ENCODE measurements at regions not wholly inside any gene's neighbourhood (a gene's known extent, or its start where the extent isn't known, plus 50 kb on each side); places are given as distances from the start of the nearest gene placed in this dataset.

DNA sequence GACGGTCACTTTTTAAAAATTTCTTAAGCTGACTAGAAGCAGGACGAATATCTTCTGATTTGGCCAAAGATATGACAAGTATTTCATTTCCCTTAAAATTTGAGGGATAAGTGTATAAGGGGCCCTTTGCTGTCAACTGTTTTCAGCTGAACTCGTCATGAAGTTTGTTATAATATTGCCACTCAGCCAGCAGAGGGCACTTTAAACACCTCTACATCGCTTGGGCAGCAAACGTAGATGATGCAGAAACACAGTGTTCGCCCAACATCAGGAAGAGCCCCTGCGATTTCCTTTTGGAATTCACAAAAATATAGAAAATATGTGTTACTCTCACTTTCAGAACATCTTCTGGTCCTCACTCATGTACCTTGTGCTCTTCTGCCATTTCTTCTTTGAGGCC lies 435.7 kb upstream of the FMR1 start:
- Histone ChIP-seq H2AFZ (ENCODE audit: low read length) (no peak overlapping the region), H3K9me3 (ENCODE audit: control insufficient read depth, low read depth, low read length) (peaks cover 34% of the 10 kb centered on the region), H3T11ph (ENCODE audit: low read length) (no peak overlapping the region), H3K27ac (ENCODE audit: insufficient read length, low read depth, low read length) (no peak overlapping the region), H3K4me2 (ENCODE audit: insufficient read depth, insufficient read length, low read length) (no peak overlapping the region), H4K5ac (ENCODE audit: insufficient read length, low read depth, low read length) (no peak overlapping the region), H3K79me1 (ENCODE audit: insufficient read depth, low read depth, low read length, poor library complexity, severe bottlenecking) (no peaks in the 10 kb centered on the region), H4K91ac (ENCODE audit: insufficient read length, low read depth, low read length) (no peak overlapping the region), H2BK20ac (ENCODE audit: low read depth, low read length, poor library complexity, severe bottlenecking) (no peak overlapping the region), H3K4ac (ENCODE audit: low read depth, low read length) (no peak overlapping the region), H2AK5ac (ENCODE audit: insufficient read length, low read length) (no peak overlapping the region), H3K4me1 (ENCODE audit: insufficient read depth, low read length) (no peaks in the 10 kb centered on the region), H3K18ac (ENCODE audit: insufficient read length, low read depth, low read length) (no peak overlapping the region), H3K27me3 (ENCODE audit: insufficient read depth, low read length) (no peaks in the 10 kb centered on the region), H3K9ac (ENCODE audit: extremely low read depth, insufficient read length, low read length) (no peak overlapping the region), H4K20me1 (ENCODE audit: control insufficient read depth, insufficient read depth, insufficient read length) (no peaks in the 10 kb centered on the region), H4K8ac (replicated peaks; ENCODE audit: insufficient read length, low read depth, low read length) (no peak overlapping the region), H2BK120ac (ENCODE audit: low read depth, low read length, poor library complexity, severe bottlenecking) (no peak overlapping the region), H2BK12ac (ENCODE audit: insufficient read length, low read depth, low read length) (no peak overlapping the region), H3K56ac (ENCODE audit: insufficient read length, low read depth, low read length) (no peak overlapping the region), H2BK15ac (ENCODE audit: low read depth, low read length) (no peak overlapping the region), H2BK5ac (ENCODE audit: insufficient read length, low read length) (no peak overlapping the region), H3K23ac (ENCODE audit: insufficient read length, low read depth, low read length) (no peak overlapping the region), H3K79me2 (ENCODE audit: insufficient read depth, low read length) (no peaks in the 10 kb centered on the region), H3K14ac (ENCODE audit: insufficient read depth, low read length) (no peak overlapping the region), H3K23me2 (ENCODE audit: insufficient read length, low read depth, low read length, poor library complexity, severe bottlenecking) (no peaks in the 10 kb centered on the region)
- peaks cover 54 to 61% of the 10 kb centered on the region in 2 experiments for H3K9me3 Mint-ChIP-seq
- no peak overlapping the region for H3K27ac Mint-ChIP-seq
- no peaks in the 10 kb centered on the region; the same call in 1 of the 2 replicates for H3K27me3 Mint-ChIP-seq (ENCODE audit: low read depth)
- no peaks in the 10 kb centered on the region for H3K36me3 Mint-ChIP-seq (ENCODE audit: insufficient read depth in 1 of 3, low read depth in 3 of 3)
- no peaks in the 10 kb centered on the region for H3K4me1 Mint-ChIP-seq
- TF ChIP-seq, protein P1, sequence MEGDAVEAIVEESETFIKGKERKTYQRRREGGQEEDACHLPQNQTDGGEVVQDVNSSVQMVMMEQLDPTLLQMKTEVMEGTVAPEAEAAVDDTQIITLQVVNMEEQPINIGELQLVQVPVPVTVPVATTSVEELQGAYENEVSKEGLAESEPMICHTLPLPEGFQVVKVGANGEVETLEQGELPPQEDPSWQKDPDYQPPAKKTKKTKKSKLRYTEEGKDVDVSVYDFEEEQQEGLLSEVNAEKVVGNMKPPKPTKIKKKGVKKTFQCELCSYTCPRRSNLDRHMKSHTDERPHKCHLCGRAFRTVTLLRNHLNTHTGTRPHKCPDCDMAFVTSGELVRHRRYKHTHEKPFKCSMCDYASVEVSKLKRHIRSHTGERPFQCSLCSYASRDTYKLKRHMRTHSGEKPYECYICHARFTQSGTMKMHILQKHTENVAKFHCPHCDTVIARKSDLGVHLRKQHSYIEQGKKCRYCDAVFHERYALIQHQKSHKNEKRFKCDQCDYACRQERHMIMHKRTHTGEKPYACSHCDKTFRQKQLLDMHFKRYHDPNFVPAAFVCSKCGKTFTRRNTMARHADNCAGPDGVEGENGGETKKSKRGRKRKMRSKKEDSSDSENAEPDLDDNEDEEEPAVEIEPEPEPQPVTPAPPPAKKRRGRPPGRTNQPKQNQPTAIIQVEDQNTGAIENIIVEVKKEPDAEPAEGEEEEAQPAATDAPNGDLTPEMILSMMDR (conservative IDR thresholded peaks at IDR 0.05) = peak; percentile 59
- no CpG with 5 or more reads among the region's 7 CpGs for WGBS (ENCODE audit: extremely low coverage, insufficient read length, low lambda C conversion rate)
- no peak for DNase-seq
- H3K4me3 Mint-ChIP-seq = no peak overlapping the region

Data from H9 (cell line).